ENCODE measurements at regions not wholly inside any gene's neighbourhood (a gene's known extent, or its start where the extent isn't known, plus 50 kb on each side); places are given as distances from the start of the nearest gene placed in this dataset.

- peak; percentile 80 for DNase-seq
- Histone ChIP-seq H3K4me1 (no peaks in the 10 kb centered on the region), H3K4me3 (ENCODE audit: low read depth, low read length) (peak overlapping the region; percentile 84), H3K9me3 (no peaks in the 10 kb centered on the region), H3K27me3 (no peaks in the 10 kb centered on the region), H3K36me3 (peaks cover 47% of the 10 kb centered on the region)
- no peak for TF ChIP-seq CTCF (IDR thresholded peaks at IDR 0.05; ENCODE audit: low read depth, low read length)
These were observed 79.4 kb upstream of the PPARA start for GRCh38 chr22:46070803-46071450.

GRCh38 chr22:46071451-46072109 lies 78.7 kb upstream of the PPARA start:
- H3K36me3 ChIP-seq, result peaks cover 54% of the 10 kb centered on the region
- no peak for TF ChIP-seq CTCF (IDR thresholded peaks at IDR 0.05; ENCODE audit: low read depth, low read length)
- no peaks in the 10 kb centered on the region for H3K4me1 ChIP-seq
- no peaks in the 10 kb centered on the region for H3K27me3 ChIP-seq
- peak overlapping the region; percentile 90 for H3K4me3 ChIP-seq (ENCODE audit: low read depth, low read length)
- no peaks in the 10 kb centered on the region for H3K9me3 ChIP-seq
- DNase-seq, result peak; percentile 96

- DNase-seq, result peak; percentile 70
- Histone ChIP-seq H3K36me3 (peaks cover 61% of the 10 kb centered on the region), H3K27me3 (no peaks in the 10 kb centered on the region), H3K4me3 (ENCODE audit: low read depth, low read length) (peak overlapping the region; percentile 90), H3K4me1 (no peaks in the 10 kb centered on the region), H3K9me3 (no peaks in the 10 kb centered on the region)
- no peak for TF ChIP-seq CTCF (IDR thresholded peaks at IDR 0.05; ENCODE audit: low read depth, low read length)
These were observed 78.0 kb upstream of the PPARA start for GRCh38 chr22:46072110-46072881.

- H3K9me3 ChIP-seq, result no peaks in the 10 kb centered on the region
- H3K36me3 ChIP-seq, result peaks cover 62% of the 10 kb centered on the region
- DNase-seq, result no peak
- H3K4me1 ChIP-seq, result no peaks in the 10 kb centered on the region
- H3K4me3 ChIP-seq (ENCODE audit: low read depth, low read length), result peak overlapping the region; percentile 90
- H3K27me3 ChIP-seq, result no peaks in the 10 kb centered on the region
- no peak for TF ChIP-seq CTCF (IDR thresholded peaks at IDR 0.05; ENCODE audit: low read depth, low read length)
These were observed 77.2 kb upstream of the PPARA start for GRCh38 chr22:46072981-46073682.

GRCh38 chr22:46073683-46074504 lies 76.4 kb upstream of the PPARA start:
- Histone ChIP-seq H3K4me1 (no peaks in the 10 kb centered on the region), H3K9me3 (no peaks in the 10 kb centered on the region), H3K36me3 (peaks cover 69% of the 10 kb centered on the region), H3K27me3 (no peaks in the 10 kb centered on the region), H3K4me3 (ENCODE audit: low read depth, low read length) (peak overlapping the region; percentile 90)
- TF ChIP-seq CTCF (IDR thresholded peaks at IDR 0.05; ENCODE audit: low read depth, low read length), result no peak
- DNase-seq, result peak; percentile 59

Measured in BE2C (cell line).